Erythroblast (primary cell): ENCODE measurements at regions not wholly inside any gene's neighbourhood (a gene's known extent, or its start where the extent isn't known, plus 50 kb on each side); places are given as distances from the start of the nearest gene placed in this dataset.

Source experiments
- GATA1 ChIP-seq: IDR thresholded peaks from 2 replicates; pipeline ENCODE4 v1.6.1; 2011; ENCODE audit warnings: low read depth, mild to moderate bottlenecking, control low read depth, low read length, moderate library complexity
- POLR2A ChIP-seq: IDR thresholded peaks from 2 replicates; pipeline ENCODE4 v1.6.1; 2011; ENCODE audit warnings: mild to moderate bottlenecking, low read length

DNA sequence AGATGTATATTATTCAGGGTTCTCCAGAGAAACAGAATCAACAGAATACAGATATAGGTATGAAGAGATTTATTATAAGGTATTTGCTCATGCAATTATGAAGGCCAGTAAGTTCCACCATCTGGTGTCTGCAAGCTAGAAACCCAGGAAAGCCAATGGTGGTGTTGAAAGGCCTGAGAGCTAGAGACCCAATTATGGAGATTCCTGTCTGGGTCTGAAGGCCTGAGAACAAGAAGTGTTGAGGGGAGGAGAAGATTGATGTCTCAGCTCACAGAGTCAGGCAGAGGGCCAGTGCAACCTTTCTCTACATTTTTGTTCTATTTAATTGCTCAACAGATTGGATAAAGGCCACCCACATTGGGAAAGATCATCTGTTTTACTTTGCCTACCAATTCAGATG lies 524.2 kb upstream of the CRIM1 start:
- TF ChIP-seq POLR2A = no peak
- no peak for TF ChIP-seq GATA1
